DMS114 treated with DMSO at 0.1 percent for 48 hours (cell line): ENCODE measurements at regions not wholly inside any gene's neighbourhood (a gene's known extent, or its start where the extent isn't known, plus 50 kb on each side); places are given as distances from the start of the nearest gene placed in this dataset.

Experiments used
- DNase-seq: peaks from one replicate; lab custom pipeline; 2025; ENCODE audit not compliant: unreplicated experiment; lab: John Stamatoyannopoulos, UW

DNA sequence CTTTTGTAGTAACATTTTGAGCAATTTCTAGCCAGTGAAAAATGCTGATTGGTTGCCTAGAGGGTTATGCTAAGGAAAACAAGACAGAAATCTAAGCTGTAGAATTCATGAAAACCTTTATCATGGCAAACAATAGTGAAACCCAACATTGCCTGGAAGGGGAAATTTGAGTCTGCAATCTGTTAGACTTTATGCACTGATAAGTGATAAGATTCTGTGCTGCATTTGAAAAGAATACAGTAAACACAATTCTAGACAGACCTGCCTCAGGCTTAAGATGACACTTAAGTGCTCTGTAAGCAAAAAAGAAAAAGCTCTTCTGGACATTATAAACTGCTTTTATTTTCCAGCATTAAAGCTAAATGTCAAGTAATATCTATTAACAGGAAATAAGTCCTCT, 519.3 kb downstream of the ISL1 start:
- no peak for DNase-seq

- no peak for DNase-seq
These were observed 525.0 kb downstream of the ISL1 start for GRCh38 chr5:51908215-51908614.

DNA sequence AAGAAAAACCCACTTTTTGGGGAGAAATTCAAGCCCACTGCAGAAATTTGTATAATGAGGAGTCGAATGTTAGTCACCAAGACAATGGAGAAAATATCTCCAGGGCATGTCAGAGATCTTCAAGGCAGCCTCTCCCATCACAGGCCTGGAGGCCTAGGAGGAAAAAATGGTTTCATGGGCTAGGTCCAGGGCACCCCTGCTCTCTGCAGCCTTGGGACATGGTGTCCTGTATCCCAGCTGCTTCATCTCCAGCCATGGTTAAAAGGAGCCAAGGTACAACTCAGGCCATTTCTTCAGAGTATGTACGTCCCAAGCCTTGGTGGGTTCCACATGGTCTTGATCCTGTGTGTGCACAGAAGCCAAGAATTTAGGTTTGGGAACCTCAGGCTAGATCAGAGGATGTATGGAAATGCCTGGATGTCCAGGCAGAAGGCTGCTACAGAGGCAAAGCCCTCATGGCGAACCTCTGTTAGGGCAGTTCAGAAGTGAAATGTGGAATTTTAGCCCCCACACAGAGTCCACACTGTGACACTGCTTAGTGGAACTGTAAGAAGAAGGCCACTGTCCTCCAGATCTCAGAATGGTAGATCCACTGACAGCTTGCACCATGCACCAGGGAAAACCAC, 561.4 kb downstream of the ISL1 start:
- DNase-seq, result no peak

DNA sequence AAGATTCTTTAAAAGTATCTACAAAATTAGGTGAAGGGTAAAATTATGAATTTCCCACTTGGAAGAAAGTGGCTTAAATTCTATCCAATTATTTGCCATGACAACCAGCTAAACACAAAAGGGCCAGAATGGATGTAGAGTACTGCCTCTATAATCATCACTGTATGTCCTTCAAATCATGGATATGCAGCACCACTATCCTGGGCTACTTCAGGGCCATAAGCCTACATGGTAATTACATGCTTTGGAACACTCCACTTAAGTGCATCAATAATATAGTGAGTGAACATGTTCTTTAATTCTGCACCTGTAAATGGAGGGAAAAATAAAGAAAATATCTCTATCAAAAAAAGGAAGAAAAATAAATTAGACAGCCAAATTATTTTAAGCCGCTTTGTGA, 575.2 kb downstream of the ISL1 start:
- DNase-seq, result no peak

- peak; percentile 69 for DNase-seq
These were observed 577.4 kb downstream of the ISL1 start for GRCh38 chr5:51960617-51961121.

DNA sequence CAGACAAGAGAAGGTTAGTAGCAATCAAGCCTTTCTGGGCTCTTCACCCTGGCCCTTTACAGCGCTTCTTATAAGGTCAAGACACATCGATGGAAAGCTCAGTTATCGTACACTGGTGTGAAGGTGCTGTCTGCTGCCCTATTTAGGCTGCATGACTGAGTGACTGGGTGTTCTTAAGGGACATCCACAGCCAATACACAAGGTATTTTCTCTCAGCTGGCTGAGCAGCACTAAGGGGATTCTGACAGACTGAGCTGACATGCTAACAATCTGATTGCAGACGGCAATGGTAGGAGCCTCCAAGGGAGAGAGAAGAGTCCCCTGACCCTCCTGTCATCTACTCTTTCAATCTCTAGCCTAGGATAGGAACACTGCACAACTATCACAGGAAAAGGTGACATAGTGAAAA, 577.9 kb downstream of the ISL1 start:
- no peak for DNase-seq

- no peak for DNase-seq
These were observed 585.5 kb downstream of the ISL1 start for GRCh38 chr5:51968756-51969155.

GRCh38 chr5:51974834-51975233, 591.6 kb downstream of the ISL1 start:
- DNase-seq, result no peak

- DNase-seq, result no peak
These were observed 593.8 kb downstream of the ISL1 start for GRCh38 chr5:51977014-51977413.

GRCh38 chr5:51983161-51983560, 599.9 kb downstream of the ISL1 start:
- DNase-seq, result no peak

DNA sequence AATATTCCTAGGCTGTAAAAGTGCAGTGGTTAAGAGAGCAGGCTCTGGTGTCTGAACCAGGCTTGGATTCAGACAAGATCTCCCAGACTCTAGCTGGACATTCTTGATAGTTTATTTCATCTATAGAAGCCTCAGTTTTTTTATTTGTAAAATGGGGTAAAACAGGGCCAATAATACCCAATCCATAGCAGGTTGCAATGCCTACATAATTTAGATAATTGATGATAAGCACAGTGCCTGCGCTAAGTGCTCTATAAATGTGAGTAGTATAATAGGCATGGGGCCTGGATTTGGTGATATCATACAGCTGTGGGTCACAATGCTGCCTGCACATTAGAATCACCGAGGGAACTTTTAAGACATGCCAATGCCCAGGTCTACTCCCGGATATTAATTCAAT, 603.5 kb downstream of the ISL1 start:
- DNase-seq, result no peak

DNA sequence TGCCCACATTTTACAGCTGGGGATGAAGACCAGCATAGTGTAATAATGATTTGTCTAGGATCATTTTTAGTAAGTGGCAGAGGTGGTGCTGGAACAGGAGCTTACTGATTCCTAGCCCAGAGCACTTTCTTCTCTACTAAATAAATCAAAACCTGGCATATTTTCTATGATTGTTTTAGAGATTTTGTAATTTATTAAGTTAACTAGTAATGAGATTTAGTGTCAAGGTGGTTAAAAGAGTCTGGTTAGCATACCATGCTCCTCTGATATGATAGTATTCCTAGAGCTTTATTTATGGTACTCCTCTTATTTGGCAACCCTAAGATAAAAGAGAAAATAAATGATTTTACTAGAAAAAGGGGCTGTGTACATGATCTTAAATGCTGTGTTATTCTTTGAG, 604.0 kb downstream of the ISL1 start:
- no peak for DNase-seq

DNA sequence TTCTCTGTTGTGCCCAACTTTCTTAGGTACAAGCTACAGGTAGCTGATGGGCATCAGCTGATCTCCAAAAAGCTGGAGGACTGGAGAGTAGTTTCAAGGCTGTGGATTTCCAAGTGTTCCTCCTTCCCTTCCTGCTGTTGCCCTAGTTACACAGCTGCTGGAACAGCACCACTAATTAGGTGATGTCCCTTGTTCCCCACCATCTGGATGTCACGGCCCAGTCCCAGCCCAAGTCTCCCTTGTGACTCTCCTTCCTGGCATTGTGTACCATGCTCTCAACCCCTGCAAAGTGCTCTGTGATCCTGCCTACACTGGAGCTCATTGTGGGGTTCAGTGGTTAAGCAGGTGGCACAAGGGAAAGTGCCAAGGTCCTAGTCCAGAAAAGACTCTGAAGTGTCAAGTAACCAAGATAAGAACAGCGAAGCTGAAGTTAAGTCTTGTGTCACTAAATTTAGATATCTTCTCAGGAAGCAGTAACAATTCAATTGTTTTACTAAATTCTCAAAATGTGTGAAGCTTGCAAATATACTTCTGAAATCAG, 604.5 kb downstream of the ISL1 start:
- DNase-seq, result no peak

GRCh38 chr5:51988634-51989033, 605.4 kb downstream of the ISL1 start:
- DNase-seq, result no peak

- no peak for DNase-seq
These were observed 607.0 kb downstream of the ISL1 start for GRCh38 chr5:51990241-51990640.

- no peak for DNase-seq
These were observed 607.5 kb downstream of the ISL1 start for GRCh38 chr5:51990661-51991180.

GRCh38 chr5:51991940-51992339, 608.7 kb downstream of the ISL1 start:
- DNase-seq, result no peak

- DNase-seq, result no peak
These were observed 612.6 kb downstream of the ISL1 start for GRCh38 chr5:51995773-51996306.

DNA sequence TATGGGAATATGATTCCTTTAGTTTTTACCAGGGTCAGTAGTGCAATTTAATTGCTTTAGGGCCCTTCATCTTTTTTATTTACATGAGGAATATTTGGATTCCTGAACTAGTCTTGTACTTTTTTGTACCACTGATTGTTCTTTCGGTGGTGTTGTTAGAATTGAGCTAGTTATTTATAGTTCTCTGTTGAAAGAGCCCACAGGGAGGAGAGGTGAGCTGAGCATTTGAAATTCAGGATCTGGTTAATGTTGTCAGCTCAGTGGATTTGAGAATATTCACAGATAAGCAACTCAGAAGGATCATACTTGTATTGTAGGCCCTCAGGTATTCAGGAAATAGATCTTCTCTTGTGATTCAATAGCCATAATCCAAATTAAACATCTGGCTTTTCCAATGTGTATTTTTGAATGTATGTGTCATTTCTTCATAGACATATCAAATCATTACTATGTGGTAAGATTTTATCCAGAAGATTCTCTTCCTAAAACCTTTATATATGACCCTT, 613.2 kb downstream of the ISL1 start:
- DNase-seq, result no peak

DNA sequence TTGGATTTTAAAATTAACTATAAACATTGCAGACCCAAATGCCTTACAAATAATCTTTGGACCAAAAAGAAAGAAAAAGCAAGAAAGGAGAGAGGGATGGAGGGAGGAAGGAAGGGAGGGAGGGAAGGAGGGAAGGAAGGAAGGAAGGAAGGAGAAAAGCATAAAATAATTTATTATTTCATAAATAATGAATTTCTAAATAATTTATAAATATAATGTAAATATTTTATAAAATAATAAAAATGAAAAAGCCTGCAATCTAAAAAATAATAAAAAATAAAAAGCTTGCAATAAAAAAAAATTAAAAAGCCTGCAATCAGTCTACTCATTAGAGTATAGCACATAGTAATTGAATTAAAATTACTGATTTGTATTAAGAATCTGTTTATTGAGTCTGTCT, 614.3 kb downstream of the ISL1 start:
- DNase-seq, result no peak

GRCh38 chr5:51997949-51998348, 614.7 kb downstream of the ISL1 start:
- no peak for DNase-seq

DNA sequence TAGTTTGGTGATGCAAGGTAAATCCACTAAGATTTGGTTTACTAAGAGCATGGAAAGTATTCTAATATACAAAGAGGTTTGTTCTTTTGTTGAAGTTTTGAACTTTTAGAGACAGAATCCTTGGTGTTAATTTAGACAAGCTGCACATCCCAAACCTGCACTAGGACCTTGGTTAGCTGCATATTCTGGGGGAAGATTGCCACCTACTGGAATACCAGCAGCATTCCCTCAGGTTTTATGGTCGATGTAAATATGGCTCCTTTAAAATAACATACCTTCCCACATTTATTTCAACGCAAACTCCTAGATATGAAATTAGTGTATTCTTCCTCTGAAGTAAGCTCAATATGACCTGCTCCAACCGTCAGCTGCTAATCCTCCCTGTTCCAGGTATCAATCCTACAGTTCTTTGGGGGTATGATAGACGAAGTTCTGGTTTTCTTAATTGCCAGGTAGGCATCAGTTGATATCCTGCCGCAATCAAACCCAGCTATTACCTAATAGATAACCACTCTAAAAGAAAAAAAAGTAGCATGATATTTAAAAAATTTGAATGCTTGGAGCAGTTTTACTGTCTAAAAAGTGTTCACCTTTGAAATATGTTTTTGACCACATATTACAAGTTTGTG, 624.1 kb downstream of the ISL1 start:
- peak; percentile 54 for DNase-seq
